GM23338 (cell line): ENCODE measurements at regions not wholly inside any gene's neighbourhood (a gene's known extent, or its start where the extent isn't known, plus 50 kb on each side); places are given as distances from the start of the nearest gene placed in this dataset.

ENCODE experiments used
- ATAC-seq: fragments of 200-7000 bp; cut with Tn5 transposase; 3 replicates; pipeline ENCODE4 v1.9.1; 2020
- DNase-seq: peaks from one replicate; pipeline ENCODE4 v3.0.0-alpha.2; 2015; ENCODE audit warnings: low spot score
- H2AFZ ChIP-seq: fragments of 200-600 bp; sonication (generic); 2 replicates; pipeline ENCODE4 v1.8.0; 2016; ENCODE audit warnings: antibody characterized with exemption, mild to moderate bottlenecking, moderate library complexity
- H3F3A ChIP-seq: fragments of 200-600 bp; sonication (generic); replicated peaks from 2 replicates; pipeline ENCODE4 v1.8.0; 2017; ENCODE audit warnings: antibody characterized with exemption, mixed run types, low read depth
- H3K27ac ChIP-seq: fragments of 200-600 bp; sonication (generic); 2 replicates; pipeline ENCODE4 v1.6.1; 2016; ENCODE audit warnings: low read depth
- H3K27me3 ChIP-seq: fragments of 200-600 bp; sonication (generic); 2 replicates; pipeline ENCODE4 v1.8.0; 2016; ENCODE audit warnings: mild to moderate bottlenecking, mixed run types, moderate library complexity; ENCODE audit not compliant: insufficient read depth
- H3K36me3 ChIP-seq: fragments of 200-600 bp; sonication (generic); 2 replicates; pipeline ENCODE4 v1.8.0; 2016; ENCODE audit warnings: mild to moderate bottlenecking; ENCODE audit not compliant: insufficient read depth
- H3K4me1 ChIP-seq: fragments of 200-600 bp; sonication (generic); 2 replicates; pipeline ENCODE4 v1.8.0; 2016; ENCODE audit warnings: mild to moderate bottlenecking, moderate library complexity; ENCODE audit not compliant: insufficient read depth
- H3K4me2 ChIP-seq: fragments of 200-600 bp; sonication (generic); 2 replicates; pipeline ENCODE4 v1.7.1; 2017; ENCODE audit warnings: mixed run types
- H3K4me3 ChIP-seq: fragments of 200-600 bp; sonication (generic); 2 replicates; pipeline ENCODE4 v1.6.1; 2016; ENCODE audit warnings: mixed run types
- H3K79me2 ChIP-seq: fragments of 200-600 bp; sonication (generic); replicated peaks from 2 replicates; pipeline ENCODE4 v1.8.0; 2017; ENCODE audit warnings: mild to moderate bottlenecking; ENCODE audit not compliant: insufficient read depth
- H3K9me2 ChIP-seq: fragments of 200-600 bp; sonication (generic); 2 replicates; pipeline ENCODE4 v1.8.0; 2017; ENCODE audit not compliant: insufficient read depth
- H4K20me1 ChIP-seq: fragments of 200-600 bp; sonication (generic); replicated peaks from 2 replicates; pipeline ENCODE4 v1.8.0; 2017; ENCODE audit warnings: mild to moderate bottlenecking; ENCODE audit not compliant: insufficient read depth
- H3K27ac Mint-ChIP-seq: 2 replicates; pipeline ENCODE4 v1.8.0; 2020; ENCODE audit warnings: inconsistent platforms, mild to moderate bottlenecking, moderate library complexity, mixed read lengths
- H3K27me3 Mint-ChIP-seq: 3 replicates; pipeline ENCODE4 v1.8.0; 2022; ENCODE audit warnings: low read depth, mild to moderate bottlenecking, moderate library complexity, mixed read lengths, inconsistent platforms; ENCODE audit not compliant: insufficient read depth, poor library complexity
- H3K36me3 Mint-ChIP-seq: 3 replicates; pipeline ENCODE4 v1.8.0; 2021; ENCODE audit warnings: low read depth, mild to moderate bottlenecking, inconsistent platforms, moderate library complexity, mixed read lengths
- H3K4me1 Mint-ChIP-seq: 3 replicates; pipeline ENCODE4 v1.8.0; 2020; ENCODE audit warnings: mild to moderate bottlenecking, inconsistent platforms, mixed read lengths
- H3K4me3 Mint-ChIP-seq: 3 replicates; pipeline ENCODE4 v1.8.0; 2021; ENCODE audit warnings: moderate library complexity, mild to moderate bottlenecking, inconsistent platforms, mixed read lengths
- H3K9me3 Mint-ChIP-seq: 3 replicates; pipeline ENCODE4 v1.8.0; 2020; ENCODE audit warnings: moderate library complexity, mild to moderate bottlenecking, inconsistent platforms, mixed read lengths
- CREB1 ChIP-seq: fragments of 250-450 bp; sonication (Bioruptor Pico); IDR thresholded peaks from 2 replicates; pipeline ENCODE4 v1.5.0; 2020; ENCODE audit warnings: low read depth, mild to moderate bottlenecking, moderate library complexity
- CTCF ChIP-seq, 2 experiments: fragments of 200-600 bp in 1 of 2; sonication (generic) in 1 of 2; conservative IDR thresholded peaks; 2 replicates each; pipeline versions ENCODE4 v1.5.1 to v1.6.1; 2016 to 2017; ENCODE audit warnings: antibody characterized with exemption in 2 of 2, low read depth in 2 of 2, mild to moderate bottlenecking in 2 of 2, moderate library complexity in 1 of 2
- ETS1 ChIP-seq: IDR thresholded peaks from 2 replicates; pipeline ENCODE4 v1.6.1; 2016; ENCODE audit warnings: antibody characterized with exemption
- EZH2 ChIP-seq: fragments of 200-600 bp; sonication (generic); IDR thresholded peaks from one replicate; pipeline ENCODE4 v1.8.0; 2017; ENCODE audit warnings: antibody characterized with exemption, mild to moderate bottlenecking, low read depth; ENCODE audit not compliant: unreplicated experiment
- EZH2phosphoT487 ChIP-seq: fragments of 200-600 bp; sonication (generic); IDR thresholded peaks from one replicate; pipeline ENCODE4 v1.8.1; 2018; ENCODE audit warnings: antibody characterized with exemption; ENCODE audit not compliant: unreplicated experiment
- JUNB ChIP-seq: IDR thresholded peaks from one replicate; pipeline ENCODE4 v1.6.1; 2016; ENCODE audit warnings: antibody characterized with exemption; ENCODE audit not compliant: unreplicated experiment
- NANOG ChIP-seq: IDR thresholded peaks from 2 replicates; pipeline ENCODE4 v1.6.1; 2016; ENCODE audit warnings: antibody characterized with exemption, borderline replicate concordance
- POLR2AphosphoS5 ChIP-seq: IDR thresholded peaks from 2 replicates; pipeline ENCODE4 v1.6.1; 2016; ENCODE audit warnings: antibody characterized with exemption, low read depth
- REST ChIP-seq: IDR thresholded peaks from one replicate; pipeline ENCODE4 v1.6.1; 2018; ENCODE audit warnings: antibody characterized with exemption; ENCODE audit not compliant: unreplicated experiment
- STAT1 ChIP-seq: IDR thresholded peaks from one replicate; pipeline ENCODE4 v1.6.1; 2016; ENCODE audit warnings: antibody characterized with exemption; ENCODE audit not compliant: unreplicated experiment
- ZNF114 ChIP-seq: fragments of 250-450 bp; sonication (Bioruptor Pico); IDR thresholded peaks from 2 replicates; pipeline ENCODE4 v1.5.0; 2020; ENCODE audit warnings: mild to moderate bottlenecking, moderate library complexity
- ZNF331 ChIP-seq: fragments of 250-450 bp; sonication (Bioruptor Pico); IDR thresholded peaks from 2 replicates; pipeline ENCODE4 v1.5.0; 2020; ENCODE audit warnings: low read depth, mild to moderate bottlenecking, moderate library complexity
- ZNF462 ChIP-seq: fragments of 250-450 bp; sonication (Bioruptor Pico); IDR thresholded peaks from 2 replicates; pipeline ENCODE4 v1.5.0; 2020; ENCODE audit warnings: mild to moderate bottlenecking, moderate library complexity

GRCh38 chr19:29431332-29431731, 94.5 kb upstream of the VSTM2B start:
- Histone ChIP-seq H3F3A (no peaks in the 10 kb centered on the region), H3K4me2 (no peak overlapping the region), H3K9me2 (no peaks in the 10 kb centered on the region), H3K79me2 (no peaks in the 10 kb centered on the region), H3K36me3 (no peaks in the 10 kb centered on the region), H4K20me1 (no peaks in the 10 kb centered on the region), H3K4me1 (no peaks in the 10 kb centered on the region), H2AFZ (no peak overlapping the region), H3K27me3 (no peaks in the 10 kb centered on the region), H3K27ac (no peak overlapping the region), H3K4me3 (no peak overlapping the region)
- Mint-ChIP-seq H3K4me1 (no peaks in the 10 kb centered on the region), H3K36me3 (peaks cover 9% of the 10 kb centered on the region), H3K9me3 (peaks cover 36% of the 10 kb centered on the region), H3K27ac (no peak overlapping the region), H3K4me3 (no peak overlapping the region), H3K27me3 (peaks cover 12% of the 10 kb centered on the region)
- no peak for TF ChIP-seq EZH2phosphoT487
- no peak for TF ChIP-seq ZNF462 (CRISPR knock-in tag)
- no peak for TF ChIP-seq CREB1 (CRISPR knock-in tag)
- no peak for TF ChIP-seq EZH2
- no peak for TF ChIP-seq POLR2AphosphoS5
- no peak for TF ChIP-seq JUNB
- TF ChIP-seq ZNF114 (CRISPR knock-in tag) = no peak
- TF ChIP-seq ETS1 = no peak
- TF ChIP-seq ZNF331 (CRISPR knock-in tag) = no peak
- no peak for TF ChIP-seq NANOG
- TF ChIP-seq STAT1 = no peak
- no peak for TF ChIP-seq CTCF (conservative IDR thresholded peaks at IDR 0.05; ENCODE audit: low read depth in 2 of 2)
- no peak for TF ChIP-seq REST
- ATAC-seq (no peak), DNase-seq (no peak)
